ENCODE measurements at regions not wholly inside any gene's neighbourhood (a gene's known extent, or its start where the extent isn't known, plus 50 kb on each side); places are given as distances from the start of the nearest gene placed in this dataset.
A peak's percentile ranks its signal among the peaks of the same experiment; 100 is the strongest.

DNA sequence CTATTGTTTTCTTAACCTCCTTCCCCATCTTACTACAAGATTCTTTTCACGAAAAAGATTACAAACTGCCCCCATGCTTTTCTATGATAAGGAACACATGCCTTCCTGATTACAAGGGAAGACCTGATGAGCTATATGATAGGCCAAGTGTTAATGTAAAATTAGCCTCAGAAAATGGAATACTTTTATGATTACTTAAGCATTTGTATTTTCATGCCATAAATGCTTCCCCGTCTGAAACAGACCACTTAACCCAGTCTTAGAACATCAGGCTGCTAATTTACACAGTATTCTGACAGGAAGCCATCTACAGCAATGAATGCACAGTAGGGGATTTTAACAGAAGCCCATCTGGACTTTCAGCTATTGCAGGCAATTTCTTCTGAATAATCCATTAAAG lies 274.9 kb downstream of the HAO1 start:
- FAIRE-seq, result no peak

DNA sequence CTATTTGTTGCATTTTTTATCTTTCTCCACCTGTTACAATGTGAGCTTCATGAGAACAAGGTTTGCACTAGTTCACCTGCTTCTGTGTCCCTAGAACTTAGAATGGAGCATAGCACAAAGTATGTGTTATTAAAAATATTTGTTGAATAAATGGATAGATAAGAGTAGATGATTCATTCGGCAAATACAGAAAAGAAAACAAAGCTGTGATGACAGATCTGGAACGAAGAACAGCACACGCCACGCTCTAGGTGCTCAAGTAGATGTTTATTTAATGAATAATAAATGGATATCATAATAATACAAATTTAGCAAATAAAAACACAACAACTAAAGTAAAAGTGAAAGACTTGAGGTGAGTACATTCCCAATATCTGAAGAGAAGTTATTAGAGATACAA lies 273.1 kb downstream of the HAO1 start:
- FAIRE-seq, result peak; percentile 66

DNA sequence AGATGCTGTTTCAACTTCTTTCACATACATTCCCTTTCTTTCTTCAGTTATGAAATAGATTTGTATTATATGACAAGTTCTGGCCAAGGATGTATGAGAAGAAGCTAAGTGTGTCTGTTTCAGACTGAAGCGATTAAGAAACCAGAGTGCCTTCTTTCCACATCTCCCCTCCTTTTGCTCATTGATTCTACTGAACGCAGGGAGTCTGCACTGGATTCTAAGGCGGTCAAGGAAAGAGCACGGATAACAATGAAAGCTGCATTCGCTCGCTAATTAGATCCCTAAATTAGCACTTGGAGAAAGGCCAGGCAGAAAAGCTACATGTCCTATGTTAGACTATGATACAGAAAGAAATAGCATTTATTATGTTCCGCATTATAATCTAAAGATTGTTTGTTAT lies 267.7 kb downstream of the HAO1 start:
- no peak for FAIRE-seq

DNA sequence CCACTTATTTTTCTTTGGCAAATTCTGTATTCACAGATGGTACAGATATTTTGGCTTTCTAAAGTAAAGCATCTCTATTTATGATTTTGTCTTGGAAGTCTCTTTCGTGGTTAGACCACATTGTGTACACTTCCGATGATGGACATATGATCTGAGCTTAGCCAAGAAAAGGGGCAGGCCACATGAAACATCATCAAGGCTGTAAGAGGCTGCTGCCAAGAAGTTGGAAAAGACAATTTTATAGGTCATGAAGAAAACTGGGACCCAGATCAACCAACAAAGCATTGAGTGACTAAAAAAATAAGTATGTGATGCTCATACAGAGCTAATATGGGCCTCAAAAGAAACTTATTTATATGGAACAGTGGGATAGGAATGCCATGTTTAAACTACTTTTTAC lies 266.4 kb downstream of the HAO1 start:
- no peak for FAIRE-seq

DNA sequence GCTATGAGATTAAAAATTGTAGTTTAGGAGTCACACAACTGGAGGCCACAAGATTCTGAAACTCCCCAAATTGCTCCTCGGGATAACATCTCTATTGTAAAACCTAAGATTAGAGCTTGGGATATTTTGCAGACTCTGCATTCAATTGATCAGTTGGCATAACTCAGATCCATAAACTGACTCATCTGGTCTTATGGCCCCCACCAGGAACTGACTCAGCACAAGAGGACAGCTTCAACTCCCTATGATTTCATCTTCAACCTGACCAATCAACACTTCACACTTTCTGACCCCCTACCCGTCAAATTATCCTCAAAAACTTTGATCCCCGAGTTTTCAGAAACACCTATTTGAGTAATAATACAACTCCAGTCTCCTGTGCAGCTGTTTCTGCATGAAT lies 257.3 kb downstream of the HAO1 start:
- FAIRE-seq, result no peak

DNA sequence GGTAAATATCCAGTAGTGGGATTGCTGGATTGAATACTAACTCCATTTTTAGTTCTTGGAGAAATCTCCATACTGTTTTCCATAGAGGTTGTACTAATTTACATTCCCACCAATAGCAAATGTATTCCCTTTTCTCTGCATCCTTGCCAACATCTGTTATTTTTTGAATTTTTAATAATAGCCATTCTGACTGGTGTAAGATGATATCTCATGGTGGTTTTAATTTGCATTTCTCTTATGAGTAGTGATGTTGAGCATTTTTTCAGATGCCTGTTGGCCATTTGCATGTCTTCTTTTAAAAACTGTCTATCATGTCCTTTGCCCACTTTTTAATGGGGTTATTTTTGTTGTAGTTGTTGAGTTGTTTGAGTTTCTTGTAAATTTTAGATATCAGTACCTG lies 253.2 kb downstream of the HAO1 start:
- no peak for FAIRE-seq

DNA sequence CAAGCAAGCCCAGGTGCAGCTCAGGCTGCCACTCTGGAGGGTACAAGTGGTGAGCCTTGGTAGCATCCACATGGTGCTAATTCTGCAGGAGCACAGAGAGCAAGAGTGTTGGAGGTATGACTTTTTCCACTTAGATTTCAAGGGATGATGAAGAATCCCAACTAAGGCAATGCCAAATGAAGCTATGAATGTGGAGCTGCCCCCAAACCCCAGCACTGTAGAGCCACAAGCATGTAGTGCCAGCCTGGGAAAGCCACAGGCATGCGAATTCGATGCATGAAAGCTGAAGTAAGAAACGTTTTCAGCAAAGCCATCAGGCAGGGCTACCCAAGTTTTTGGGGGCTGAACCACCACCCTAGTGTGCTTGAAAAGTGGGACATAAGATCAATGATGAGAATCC lies 251.1 kb downstream of the HAO1 start:
- FAIRE-seq, result no peak

DNA sequence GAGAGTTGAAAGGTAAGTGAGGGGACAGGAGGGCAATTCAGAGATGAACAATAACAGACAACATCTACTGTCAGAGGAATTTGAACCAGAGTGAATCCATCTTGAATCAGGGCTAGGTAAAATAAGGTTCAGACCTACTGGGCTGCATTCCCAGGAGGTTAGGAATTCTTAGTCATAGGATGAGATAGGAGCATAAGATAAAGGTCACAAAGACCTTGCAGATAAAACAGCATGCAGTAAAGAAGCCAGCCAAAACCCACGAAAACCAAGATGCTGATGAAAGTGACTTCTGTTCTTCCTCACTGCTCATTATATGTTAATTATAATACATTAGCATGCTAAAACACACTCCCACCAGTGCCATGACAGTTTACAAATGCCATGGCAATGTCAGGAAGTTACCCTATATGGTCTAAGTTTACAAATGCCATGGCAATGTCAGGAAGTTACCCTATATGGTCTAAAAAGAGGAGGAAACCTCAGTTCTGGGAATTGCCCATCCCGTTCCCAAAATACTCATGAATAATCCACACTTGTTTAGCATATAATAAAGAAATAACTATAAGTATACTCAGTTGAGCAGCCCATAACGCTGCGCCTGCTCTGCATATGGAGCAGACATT lies 248.5 kb downstream of the HAO1 start:
- no peak for FAIRE-seq

DNA sequence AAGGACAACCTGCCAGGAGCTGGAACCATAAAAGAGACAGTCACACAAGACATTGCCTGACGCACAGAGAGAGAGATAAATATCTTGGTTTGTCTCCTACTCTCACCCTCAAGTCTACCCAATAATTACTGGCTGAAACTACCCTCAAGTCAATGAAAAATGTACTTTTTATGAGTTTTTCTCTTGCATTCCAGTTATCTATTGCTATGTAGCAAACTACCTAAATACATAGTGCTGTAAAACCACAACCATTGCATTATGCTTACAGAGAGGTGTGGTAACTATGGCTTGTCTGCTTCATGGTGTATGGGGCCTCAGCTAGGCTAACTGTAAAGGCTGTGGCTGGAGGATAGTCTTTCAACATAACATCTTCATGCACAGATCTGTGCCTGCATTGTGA lies 247.8 kb downstream of the HAO1 start:
- no peak for FAIRE-seq

DNA sequence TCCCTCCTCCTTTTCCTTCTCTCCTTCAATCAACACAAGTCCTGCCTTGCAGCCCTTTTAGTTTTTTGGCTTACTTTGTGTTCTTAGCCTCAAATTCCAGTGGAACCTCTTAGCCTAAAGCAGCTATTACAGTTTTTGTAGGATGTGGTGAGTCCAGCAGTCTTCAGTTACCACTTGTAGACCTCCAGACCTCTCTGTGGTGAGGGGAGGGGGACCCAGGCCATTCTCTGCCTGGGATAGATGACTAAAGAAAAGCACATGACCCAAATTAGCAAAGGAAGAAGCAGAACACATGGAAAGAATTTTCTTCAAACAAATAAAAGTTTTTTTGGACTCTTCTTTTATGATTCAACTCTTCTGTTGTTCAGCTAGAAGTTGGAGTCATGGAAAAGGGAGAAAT lies 246.5 kb downstream of the HAO1 start:
- FAIRE-seq, result no peak

DNA sequence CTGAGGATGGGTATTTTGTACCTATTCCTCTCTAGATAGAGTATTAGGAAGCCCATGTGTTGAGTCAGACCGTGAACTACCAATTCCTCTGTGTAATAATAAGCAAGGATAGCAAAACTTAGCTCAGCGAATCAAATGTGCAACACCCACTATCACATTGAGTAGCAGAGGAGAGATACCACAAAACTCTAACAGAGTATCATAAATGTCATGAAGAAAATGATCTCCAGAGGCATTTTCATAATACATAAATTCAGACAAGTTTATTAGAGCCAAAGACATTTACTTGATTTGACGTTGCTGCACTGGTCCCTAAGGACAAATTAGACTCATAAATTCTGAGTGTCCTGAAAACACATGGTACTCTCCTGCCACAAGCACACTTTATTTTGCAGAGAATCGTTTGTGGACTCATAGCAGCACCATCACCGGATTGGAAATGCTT lies 245.2 kb downstream of the HAO1 start:
- no peak for FAIRE-seq

DNA sequence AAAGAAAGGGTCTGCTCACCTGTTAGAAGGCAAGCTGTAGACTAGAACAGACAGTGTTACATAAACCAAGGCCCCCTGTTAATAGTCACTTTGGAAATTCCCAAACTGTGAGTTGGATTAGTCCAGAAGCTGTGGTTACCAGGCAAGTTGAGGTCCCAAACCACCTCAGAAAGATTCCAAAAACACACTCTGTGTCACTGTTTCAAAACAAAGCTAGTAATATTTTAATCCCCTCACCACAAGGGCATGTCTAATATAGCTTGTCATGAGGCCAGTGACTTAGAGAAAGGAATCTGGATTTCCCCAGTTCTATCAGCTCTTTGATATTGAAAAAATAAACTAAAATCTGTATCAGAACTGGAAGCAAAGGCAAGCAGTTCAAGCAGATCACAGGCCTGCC lies 244.6 kb downstream of the HAO1 start:
- no peak for FAIRE-seq

DNA sequence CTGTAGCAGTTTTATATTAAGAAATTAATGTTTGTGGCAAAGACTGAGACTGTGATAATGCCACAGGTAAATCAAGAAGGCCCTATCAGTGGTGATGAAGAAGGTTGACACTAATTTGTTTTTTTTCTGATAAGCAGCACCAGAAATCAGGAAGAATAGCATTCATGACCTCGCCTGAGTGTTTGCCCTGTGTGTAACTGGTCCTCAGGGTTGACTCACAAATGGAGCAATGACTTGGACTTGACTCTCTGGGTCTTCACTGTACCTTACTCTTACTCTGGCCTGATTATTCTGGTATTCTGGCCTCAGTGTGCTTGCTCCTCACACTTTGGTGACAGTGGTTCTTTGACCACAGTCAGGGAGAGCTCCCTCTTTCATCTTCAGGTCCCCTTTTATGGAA lies 243.9 kb downstream of the HAO1 start:
- no peak for FAIRE-seq

DNA sequence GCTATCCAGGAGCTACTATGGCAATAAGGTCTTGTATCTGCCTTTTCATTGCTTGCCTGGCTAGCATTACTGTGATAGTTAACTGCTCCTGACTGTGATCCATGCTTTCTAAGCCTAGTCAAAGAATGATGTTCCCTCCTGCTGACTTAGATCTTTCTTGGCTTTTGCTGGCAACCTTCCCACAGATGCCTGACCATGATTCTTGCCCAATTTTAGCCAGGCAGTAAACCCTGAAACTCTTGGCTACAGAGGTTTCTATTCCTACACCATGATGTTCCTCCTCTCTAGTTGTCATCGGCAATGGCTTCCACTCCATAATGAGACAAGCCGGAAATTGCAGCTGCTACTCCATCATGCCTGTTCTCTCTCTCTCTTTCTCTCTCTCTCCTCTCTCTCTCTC lies 238.1 kb downstream of the HAO1 start:
- FAIRE-seq, result no peak

DNA sequence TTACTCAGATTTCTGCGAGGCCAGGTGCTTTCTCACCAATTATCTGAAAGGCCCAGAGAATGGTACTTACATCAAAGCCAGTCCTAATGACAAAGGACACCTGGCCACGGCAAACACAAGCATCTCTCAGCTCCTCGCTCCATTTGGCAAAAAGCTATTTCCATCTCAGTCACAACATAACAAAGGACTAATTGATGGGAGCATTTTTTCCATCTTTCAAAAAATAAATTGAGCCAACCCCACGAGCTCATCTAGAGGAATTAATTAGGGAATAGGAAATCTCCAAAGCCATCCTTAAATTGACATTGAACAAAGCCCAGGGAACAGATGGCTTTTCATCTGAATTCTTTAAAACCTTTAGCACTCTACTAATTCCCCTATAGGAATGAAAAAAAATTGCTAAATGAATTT lies 236.7 kb downstream of the HAO1 start:
- peak; percentile 97 for FAIRE-seq

DNA sequence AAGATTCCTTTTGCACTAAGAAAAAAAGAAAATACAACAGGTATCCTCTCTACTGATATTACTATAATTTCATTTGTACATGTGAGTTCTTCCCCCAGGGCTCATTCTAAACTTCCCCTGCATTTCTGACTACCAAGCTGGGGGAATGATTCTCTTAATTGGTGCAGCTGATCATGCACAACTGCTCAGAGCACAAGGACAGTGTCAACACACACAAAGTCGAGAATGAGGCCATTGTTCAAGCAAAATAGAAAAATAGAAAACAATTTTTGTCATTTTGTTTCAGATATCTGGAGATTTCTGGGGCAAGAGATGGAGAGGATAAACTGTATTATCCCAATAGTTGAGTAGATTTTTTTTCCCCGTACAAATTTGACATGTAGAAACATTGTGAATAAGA lies 236.3 kb downstream of the HAO1 start:
- FAIRE-seq, result no peak

DNA sequence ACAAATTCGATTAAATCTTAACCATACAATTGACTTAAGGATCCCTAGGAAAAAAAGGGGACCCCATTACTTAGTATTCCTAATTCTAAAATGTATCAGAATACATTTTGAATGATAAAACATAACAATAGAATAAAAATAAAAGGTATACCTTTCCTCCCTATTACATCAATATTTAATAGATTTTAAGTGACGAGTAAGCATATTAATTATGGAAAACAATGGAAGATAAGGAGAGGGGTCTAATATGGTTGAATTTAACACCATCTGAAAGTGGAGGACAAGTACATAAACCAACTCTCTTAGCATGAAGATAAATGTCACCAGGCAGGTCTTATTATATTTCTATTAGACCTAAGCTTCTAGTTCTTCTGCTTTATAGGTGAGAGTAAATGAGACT lies 232.1 kb downstream of the HAO1 start:
- no peak for FAIRE-seq

DNA sequence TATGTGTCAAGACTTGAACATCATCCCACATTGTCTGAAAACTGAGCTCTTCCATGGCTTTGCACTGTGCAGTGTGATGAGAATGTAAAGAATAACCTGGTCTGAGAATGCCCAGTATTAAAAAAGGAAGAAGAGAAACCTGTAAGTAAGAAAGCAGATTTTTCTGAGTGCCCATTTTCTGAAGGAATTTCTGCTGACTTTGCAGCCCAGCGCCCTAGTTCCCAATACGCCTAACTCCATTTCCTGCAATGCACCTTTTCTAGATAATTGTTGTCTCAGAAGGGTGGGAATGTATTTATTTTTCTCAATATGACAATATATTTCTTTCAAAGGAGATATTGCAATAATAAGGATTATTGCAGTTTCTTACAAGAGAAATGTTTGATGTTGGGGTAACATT lies 231.5 kb downstream of the HAO1 start:
- FAIRE-seq, result no peak

DNA sequence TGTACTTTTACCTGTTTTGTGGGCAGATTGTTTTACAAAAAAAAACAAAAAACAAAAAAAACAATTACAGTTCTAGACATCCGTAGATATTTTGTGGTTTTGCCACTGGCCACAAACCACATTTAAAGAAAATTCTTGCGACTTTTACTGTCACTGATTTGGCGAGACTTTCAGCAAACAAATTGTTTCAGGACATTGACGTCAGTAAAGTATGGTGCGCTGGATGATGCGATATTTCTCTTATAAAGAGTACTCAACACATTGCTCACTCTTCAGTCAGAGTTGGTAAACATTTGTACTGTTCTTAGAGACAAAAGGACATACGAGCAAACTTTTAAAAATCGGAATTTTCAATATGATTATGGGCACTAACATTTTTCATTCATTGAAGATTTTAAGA lies 229.8 kb downstream of the HAO1 start:
- FAIRE-seq, result peak; percentile 96

DNA sequence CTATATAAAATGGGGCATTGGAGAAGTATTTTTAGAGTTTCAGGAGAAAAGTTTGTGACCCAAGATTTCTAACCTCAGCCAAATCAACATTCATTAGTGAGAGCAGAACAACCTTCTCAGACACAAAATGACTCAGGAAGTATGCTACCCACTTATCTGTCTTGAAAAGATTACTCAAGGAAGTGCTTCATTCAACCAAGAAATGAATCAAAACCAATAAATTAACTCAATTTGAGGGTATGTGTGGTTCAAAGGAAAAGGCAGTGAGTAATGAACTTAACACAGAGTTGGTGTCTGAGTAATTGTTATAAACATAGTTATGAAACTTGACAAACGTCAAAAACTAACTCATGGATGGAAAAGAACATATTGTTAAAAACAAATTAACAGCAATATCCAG lies 227.6 kb downstream of the HAO1 start:
- FAIRE-seq, result no peak

DNA sequence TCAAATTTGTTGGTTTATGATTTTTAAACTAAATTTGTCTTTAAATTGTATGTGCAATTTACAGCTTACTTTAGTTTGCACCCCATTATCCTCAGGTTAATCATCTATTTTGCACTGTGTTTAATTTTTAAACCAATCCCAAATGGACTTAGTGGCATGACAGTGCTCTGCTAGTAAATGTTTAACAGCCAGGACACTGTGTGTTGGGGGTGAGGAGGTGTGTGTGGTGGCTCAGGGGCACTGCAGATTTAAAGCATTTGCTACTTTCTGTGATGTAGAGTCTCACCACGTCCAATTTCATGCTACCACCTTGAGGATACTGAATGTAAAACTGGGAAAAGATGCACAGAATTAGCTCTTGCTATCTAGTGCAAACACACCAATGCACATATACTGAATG lies 225.7 kb downstream of the HAO1 start:
- peak; percentile 92 for FAIRE-seq

DNA sequence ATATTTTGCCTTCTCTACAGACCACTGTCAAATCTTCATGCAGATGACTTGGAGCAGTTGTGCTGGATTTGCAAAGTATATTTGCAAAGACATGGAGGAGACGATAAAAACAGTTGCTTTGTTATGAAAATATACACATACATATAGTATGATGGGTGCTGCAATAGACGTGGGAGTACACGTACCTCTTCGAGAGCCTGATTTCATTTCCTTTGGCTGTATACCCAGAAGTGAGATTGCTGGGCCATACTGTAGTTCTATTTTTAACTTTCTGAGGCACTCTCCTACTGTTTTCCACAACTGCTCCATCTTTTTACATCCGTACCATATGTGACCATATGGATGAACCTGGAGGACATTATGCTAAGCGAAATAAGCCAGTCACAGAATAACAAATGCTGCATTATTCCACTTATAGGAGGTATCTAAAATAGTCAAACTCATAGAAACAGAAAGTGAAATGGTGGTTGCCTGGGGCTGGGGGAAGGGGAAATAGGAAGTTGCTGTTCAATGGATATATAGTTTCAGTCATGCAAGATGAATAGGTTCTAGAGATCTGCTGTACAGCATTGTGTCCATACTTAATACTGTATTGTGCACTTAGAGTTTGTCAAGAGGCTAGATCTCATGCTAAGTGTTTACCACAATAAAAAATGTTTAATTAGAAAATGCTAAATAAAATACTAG lies 223.8 kb downstream of the HAO1 start:
- no peak for FAIRE-seq

DNA sequence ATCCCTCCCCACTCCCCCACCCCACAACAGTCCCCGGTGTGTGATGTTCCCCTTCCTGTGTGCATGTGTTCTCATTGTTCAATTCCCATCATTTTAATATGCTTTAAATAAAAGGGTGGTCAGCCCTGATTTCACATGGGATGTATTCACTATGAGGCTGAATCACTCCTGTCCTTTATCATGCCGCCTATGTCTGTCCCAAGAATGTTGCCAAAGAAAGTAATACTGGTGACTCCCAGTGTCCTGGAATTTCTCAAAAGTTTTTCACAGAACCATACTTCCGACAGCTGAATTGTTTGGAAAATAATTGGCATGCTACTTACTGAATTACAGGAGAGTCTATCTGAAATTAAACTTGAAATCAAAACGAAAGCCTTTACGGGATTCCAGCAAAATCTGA lies 217.7 kb downstream of the HAO1 start:
- FAIRE-seq, result no peak

DNA sequence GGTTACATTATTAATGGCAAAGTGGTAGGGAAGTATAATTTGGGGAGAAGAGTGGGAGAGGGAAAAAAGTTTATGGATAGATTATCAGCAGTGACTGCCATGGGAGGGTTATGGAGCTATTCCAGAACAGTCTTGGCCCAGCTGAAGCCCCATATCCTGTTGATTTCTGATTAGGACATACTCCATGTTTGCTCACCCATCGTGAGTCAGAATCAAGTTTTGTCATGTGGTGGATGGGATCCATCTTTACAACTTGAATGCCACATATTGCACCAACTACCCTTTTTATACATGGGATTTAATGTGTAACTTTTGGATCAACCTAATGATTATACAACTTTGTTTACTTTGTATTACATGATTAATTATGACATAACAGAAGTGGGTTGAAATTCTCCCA lies 217.0 kb downstream of the HAO1 start:
- no peak for FAIRE-seq

DNA sequence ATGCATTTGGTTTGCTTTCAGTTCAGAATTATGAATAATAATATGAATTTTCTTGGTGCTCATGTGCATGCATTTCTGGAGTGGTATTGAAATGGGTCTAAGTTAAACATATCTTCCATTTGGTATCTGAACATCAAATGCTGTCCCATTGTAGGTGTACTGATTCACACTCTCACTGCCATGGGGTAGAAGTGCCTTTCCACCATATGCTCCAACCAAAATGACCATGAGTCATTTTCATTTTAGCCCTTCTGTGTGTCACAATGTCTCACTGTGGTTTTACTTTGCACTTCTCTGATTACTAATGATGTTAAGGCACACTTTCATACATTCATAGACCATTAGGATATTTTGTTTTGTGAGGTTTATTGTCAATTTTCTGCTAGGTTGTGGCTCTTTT lies 211.9 kb downstream of the HAO1 start:
- no peak for FAIRE-seq

Data from islet of Langerhans (tissue), 1 donor.